ENCODE measurements at regions not wholly inside any gene's neighbourhood (a gene's known extent, or its start where the extent isn't known, plus 50 kb on each side); places are given as distances from the start of the nearest gene placed in this dataset.

DNA sequence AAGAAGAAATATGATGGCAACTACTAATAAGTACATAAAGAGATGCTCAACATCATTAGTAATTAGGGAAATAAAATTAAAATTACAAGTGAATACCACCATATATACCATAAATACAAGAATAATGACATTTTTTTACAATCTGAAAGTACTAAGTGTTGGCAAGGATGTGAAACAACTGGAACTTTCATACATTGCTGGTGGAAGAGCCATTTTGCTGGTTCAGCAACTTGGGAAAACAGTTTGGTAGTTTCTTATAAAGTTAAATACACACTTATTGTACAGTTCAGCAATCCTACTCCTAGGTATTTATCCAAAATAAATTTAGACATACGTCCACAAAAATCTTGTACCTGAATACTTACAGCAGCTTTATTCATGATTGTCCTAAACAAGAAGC is 192.9 kb downstream of the CARTPT start:
- TF ChIP-seq, protein P1, sequence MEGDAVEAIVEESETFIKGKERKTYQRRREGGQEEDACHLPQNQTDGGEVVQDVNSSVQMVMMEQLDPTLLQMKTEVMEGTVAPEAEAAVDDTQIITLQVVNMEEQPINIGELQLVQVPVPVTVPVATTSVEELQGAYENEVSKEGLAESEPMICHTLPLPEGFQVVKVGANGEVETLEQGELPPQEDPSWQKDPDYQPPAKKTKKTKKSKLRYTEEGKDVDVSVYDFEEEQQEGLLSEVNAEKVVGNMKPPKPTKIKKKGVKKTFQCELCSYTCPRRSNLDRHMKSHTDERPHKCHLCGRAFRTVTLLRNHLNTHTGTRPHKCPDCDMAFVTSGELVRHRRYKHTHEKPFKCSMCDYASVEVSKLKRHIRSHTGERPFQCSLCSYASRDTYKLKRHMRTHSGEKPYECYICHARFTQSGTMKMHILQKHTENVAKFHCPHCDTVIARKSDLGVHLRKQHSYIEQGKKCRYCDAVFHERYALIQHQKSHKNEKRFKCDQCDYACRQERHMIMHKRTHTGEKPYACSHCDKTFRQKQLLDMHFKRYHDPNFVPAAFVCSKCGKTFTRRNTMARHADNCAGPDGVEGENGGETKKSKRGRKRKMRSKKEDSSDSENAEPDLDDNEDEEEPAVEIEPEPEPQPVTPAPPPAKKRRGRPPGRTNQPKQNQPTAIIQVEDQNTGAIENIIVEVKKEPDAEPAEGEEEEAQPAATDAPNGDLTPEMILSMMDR (conservative IDR thresholded peaks at IDR 0.05), result no peak
- no peak for TF ChIP-seq ZFX (IDR thresholded peaks at IDR 0.05)

Data from C4-2B (cell line).